Urothelium cell line (cell line): ENCODE measurements at regions not wholly inside any gene's neighbourhood (a gene's known extent, or its start where the extent isn't known, plus 50 kb on each side); places are given as distances from the start of the nearest gene placed in this dataset.
"Not testable (repeated sequence)": the region's sequence is repeated elsewhere in the genome, so short reads cannot be mapped to it uniquely, and the experiment has no call there.

Source experiments
- DNase-seq: peaks from one replicate; pipeline ENCODE4 v3.0.0; 2011; ENCODE audit warnings: low spot score, mixed read lengths
- FAIRE-seq: peaks from 2 replicates; lab custom pipeline; 2011; peaks lifted over from hg19 to GRCh38; lab: Jason Lieb, UNC

DNA sequence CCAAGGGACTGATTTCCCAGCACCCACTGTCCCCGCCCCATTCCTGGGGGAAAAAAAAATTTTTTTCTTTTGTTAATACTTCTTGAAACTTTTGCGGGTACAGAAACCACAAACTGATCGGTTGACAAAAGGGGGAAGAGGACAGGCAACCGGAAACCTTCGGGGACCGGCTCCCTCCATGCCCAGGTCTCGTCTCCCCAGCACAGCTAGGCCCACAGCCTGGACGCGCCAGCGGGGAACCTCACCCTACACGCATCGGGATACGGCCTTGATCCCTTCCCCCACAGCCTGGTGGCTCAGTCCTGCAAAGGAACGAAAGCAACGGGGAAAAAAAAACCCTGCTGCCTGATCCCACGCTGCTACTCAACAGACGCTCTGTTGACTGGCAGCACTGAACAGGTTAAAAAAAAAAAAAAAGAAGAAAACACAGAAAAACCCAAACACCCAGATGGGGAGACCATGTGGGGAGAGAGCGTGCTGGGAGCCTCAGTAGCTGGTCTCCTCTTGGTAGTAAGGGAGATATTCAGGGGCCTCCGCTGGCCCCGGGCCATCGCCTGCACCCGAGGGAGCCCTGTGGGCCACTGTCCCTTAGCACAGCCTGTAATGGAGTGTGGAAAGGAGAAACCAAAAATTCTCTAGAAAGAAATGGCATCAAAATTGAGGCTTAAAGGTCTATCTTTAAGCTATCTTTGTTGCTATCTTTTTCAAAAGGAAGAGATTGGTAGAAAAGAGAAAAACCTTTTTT, 185.7 kb downstream of the POTEC start:
- not testable (repeated sequence) for FAIRE-seq, DNase-seq

DNA sequence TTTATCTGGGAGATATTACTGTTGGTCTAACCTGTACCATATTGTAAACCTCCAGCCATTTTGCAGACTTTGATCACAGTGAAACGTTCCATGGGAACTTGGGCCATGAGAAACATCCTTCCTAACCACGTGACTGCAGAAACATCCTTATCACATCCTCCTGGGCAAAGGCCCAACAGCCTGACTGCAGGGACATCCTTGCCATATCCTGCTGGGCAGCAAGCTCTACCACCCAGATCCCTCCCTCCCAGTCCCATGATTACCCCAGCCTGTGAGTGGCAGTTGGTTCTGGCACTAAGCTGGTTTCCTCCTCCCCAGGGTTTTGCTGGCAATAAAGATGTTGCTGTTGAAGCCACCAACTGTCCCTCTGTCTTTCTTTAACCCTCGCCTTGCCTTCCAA, 201.2 kb downstream of the POTEC start:
- FAIRE-seq, DNase-seq: not testable (repeated sequence)

DNA sequence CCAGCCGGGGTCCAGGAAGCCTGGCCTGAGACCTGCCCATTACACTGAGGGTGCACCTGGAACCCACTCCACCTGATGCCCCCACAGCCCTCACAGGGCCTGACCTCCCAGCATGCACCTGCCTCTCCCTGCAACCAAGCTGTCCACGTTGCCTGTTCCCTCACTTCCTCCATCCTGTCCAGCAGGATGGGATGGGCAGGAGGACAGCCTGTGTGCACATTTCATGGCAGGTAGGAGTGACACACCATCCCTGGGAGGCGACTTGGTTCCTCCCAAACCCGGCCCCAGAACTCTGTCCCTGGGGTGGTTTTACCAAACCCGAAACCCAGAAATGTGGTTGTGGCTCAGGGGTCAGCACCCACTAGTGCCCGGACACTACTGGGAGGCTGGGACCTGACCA, 203.8 kb upstream of the ZNF519 start:
- peak; percentile 73 for FAIRE-seq
- not testable (repeated sequence) for DNase-seq

- FAIRE-seq, DNase-seq: not testable (repeated sequence)
Measured at GRCh38 chr18:14321217-14321616, 189.0 kb upstream of the ZNF519 start.

- not testable (repeated sequence) for FAIRE-seq, DNase-seq
Measured at GRCh38 chr18:14301255-14301654, 169.0 kb upstream of the ZNF519 start.

GRCh38 chr18:14295081-14295480, 162.8 kb upstream of the ZNF519 start:
- not testable (repeated sequence) for DNase-seq, FAIRE-seq

DNA sequence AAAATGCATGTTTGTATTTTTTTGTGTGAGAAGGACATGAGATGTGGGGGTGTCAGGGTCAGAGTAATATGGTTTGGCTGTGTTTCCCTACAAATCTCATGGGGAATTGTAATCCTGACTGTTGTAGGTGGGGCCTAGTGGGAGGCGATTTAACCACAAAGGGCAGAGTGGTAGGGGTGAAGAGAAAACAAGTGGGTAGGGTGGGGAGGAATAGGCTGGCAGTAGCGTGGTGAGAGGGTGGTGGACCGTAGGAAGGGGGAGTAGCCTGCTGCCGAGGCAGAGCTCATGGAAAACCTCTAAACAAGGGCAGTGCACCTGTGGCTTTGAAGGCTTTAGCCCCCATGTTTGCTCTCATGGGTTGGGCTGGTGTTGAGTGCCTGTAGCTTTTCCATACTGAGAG, 152.8 kb upstream of the ZNF519 start:
- peak; percentile 78 for FAIRE-seq
- DNase-seq = no peak

DNA sequence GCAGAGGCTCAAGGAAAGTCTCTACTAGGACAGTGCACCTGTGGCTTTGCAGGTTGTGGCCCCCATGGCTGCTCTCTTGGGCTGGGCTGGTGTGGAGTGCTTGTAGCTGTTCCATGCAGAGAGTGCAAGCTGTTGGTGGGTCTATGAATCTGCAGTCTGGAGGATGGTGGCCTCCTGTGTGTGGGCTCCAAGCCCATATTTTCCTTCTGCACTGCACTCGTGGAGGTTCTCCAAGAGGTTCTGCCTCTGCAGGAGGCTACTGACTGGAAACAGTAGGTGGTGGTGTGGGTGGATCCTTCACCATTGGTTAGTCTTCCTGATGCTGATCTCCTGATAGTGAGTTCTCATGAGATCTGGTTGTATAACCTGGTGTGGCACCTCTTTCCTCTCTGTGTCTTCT, 143.2 kb upstream of the ZNF519 start:
- not testable (repeated sequence) for DNase-seq, FAIRE-seq

DNA sequence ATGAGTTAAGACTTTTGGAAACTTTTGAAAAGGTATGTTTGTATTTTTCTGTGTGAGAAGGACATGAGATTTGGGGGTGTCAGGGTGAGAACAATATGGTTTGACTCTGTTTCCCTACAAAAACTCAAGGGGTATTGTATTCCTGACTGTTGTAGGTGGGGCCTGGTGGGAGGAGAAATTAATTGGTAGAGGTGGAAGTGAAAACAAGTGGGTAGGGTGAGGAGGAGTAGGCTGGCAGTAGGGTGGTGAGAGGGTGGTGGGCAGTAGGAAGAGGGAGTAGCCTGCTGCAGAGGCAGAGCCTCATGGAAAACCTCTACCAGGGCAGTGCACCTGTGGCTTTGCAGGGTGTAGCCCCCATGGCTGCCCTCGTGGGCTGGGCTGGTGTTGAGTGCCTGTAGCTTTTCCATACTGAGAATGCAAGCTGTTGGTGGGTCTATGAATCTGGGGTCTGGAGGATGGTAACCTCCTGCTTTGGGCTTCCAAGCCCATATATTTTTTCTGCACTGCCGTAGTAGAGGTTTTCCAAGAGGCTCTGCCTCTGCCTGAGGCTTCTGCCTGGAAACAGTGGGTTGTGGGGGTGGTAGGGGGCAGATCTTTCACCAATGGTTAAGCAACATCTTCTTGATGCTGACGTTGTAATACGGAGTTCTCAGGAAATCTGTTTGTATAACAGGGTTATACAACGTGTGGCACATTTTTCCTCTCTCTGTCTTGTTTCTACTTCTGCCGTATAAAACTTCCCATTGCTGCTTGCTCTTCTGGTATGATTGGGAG, 133.6 kb upstream of the ZNF519 start:
- not testable (repeated sequence) for FAIRE-seq, DNase-seq

DNA sequence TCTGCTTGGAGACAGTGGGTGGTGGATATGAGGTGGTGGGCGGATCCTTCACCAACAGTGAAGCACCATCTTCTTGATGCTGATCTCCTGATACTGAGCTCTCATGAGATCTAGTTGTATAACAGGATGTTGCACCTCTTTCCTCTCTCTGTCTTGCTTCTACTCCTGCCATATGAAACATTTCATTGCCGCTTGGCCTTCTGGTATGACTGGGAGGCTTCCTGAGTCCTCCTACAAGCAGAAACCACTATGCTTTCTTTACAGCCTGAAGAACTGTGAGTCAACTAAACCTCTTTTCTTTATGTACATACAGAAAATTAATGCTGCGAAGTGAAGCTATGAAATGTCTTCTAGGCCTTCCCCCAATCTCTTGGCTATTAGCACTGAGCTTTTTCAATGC, 130.6 kb upstream of the ZNF519 start:
- not testable (repeated sequence) for DNase-seq, FAIRE-seq

- not testable (repeated sequence) for DNase-seq, FAIRE-seq
Measured at GRCh38 chr18:14250084-14250677, 117.9 kb upstream of the ZNF519 start.

GRCh38 chr18:14239224-14239623, 107.0 kb upstream of the ZNF519 start:
- FAIRE-seq, DNase-seq: not testable (repeated sequence)

DNA sequence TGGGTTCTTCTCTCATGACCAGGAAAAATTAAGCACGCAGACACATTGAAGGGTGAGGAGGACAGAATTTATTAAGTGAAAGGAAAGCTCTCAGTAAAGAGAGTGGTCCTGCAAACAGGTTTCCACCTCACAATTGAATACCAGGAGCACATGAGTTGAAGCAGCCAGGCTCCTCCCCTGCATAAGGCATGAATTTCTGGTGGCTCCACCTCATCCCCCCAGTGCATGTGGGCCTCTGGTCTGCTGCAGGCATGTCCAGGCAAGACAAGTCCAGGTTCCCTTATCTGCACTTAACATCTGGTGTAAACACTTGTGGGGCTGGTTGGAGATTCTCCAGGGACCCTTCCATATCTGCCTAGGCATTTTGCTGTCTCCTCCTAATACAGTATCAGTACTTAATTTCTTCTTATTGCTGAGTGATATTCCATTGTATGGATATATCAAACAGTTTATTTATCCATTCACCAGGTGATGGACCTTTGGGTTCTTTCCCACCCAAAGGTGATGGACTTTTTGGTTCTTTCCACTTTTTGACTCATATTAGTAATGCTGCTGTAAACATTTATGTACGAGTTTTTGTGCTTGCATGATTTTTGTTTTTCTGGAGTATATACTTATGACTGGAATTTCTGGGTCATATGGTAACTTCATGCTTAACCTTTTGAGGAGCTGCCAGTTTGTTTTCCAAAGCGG, 104.3 kb upstream of the ZNF519 start:
- not testable (repeated sequence) for DNase-seq

GRCh38 chr18:14225286-14225679, 93.0 kb upstream of the ZNF519 start:
- DNase-seq, FAIRE-seq: not testable (repeated sequence)

More for the DNA sequence above, 104.3 kb upstream of the ZNF519 start:
- FAIRE-seq = not testable (repeated sequence)

- DNase-seq = not testable (repeated sequence)
Measured at GRCh38 chr18:14224551-14225285, 92.5 kb upstream of the ZNF519 start.

DNA sequence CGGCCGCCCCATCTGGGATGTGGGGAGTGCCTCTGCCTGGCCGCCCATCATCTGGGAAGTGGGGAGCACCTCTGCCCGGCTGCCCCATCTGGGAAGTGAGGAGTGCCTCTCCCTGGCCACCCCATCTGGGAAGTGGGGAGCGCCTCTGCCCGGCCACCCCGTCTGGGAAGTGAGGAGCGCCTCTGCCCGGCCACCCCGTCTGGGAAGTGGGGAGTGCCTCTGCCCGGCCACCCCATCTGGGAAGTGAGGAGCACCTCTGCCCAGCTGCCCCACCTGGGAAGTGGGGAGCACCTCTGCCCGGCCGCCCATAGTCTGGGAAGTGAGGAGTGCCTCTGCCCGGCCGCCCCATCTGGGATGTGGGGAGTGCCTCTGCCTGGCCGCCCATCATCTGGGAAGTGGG, 91.7 kb upstream of the ZNF519 start:
- DNase-seq, FAIRE-seq: not testable (repeated sequence)

More at GRCh38 chr18:14224551-14225285, 92.5 kb upstream of the ZNF519 start:
- FAIRE-seq = not testable (repeated sequence)

- not testable (repeated sequence) for DNase-seq
- peak; percentile 62 for FAIRE-seq
Measured at GRCh38 chr18:14223231-14223822, 91.1 kb upstream of the ZNF519 start.

DNA sequence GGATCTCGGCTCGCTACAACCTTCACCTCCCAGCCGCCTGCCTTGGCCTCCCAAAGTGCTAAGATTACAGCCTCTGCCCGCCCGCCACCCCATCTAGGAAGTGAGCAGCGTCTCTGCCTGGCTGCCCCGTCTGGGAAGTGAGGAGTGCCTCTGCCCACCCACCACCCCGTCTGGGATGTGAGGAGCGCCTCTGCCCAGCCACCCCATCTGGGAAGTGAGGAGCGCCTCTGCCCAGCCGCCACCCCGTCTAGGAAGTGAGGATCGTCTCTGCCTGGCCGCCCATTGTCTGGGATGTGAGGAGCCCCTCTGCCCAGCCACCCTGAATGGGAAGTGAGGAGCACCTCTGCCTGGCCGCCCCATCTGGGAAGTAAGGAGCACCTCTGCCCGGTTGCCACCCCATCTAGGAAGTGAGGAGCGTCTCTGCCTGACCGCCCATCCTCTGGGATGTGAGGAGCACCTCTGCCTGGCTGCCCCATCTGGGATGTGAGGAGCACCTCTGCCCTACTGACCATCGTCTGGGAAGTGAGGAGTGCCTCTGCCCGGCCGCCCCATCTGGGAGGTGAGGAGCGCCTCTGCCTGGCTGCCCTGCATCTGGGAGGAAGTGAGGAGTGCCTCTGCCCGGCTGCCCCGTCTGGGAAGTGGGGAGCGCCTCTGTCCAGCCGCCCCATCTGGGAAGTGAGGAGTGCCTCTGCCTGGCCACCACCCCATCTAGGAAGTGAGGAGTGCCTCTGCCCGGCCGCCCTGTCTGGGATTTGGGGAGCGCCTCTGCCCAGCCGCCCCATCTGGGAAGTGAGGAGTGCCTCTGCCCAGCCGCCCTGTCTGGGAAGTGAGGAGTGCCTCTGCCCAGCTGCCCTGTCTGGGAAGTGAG, 90.4 kb upstream of the ZNF519 start:
- not testable (repeated sequence) for FAIRE-seq, DNase-seq
